ENCODE measurements at regions not wholly inside any gene's neighbourhood (a gene's known extent, or its start where the extent isn't known, plus 50 kb on each side); places are given as distances from the start of the nearest gene placed in this dataset.

DNA sequence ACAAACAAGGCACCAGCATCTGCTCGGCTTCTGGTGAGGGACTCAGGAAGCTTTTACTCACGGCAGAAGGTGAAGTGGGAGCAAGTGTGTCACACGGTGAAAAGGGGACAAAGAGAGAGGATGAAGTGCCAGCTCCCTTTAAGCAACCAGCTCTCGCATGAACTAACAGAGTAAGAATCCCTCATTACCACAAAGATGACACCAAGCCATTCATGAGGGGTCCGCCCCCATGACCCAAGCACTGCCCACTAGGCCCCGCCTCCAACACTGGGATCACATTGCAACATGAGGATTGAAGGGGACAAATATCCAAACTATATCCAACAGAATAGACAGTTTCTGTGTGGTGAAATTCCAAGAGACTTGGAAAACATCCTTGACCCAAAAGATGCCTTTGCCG is 198.2 kb upstream of the POU2AF2 start:
- DNase-seq (ENCODE audit: low spot score in 2 of 2): no peak
- Histone ChIP-seq H3K36me3 (no peaks in the 10 kb centered on the region), H3K27ac (no peak overlapping the region), H3K27me3 (no peaks in the 10 kb centered on the region), H3K4me3 (no peak overlapping the region), H3K9me3 (no peaks in the 10 kb centered on the region), H3K4me1 (no peaks in the 10 kb centered on the region)
- TF ChIP-seq POLR2A (IDR thresholded peaks at IDR 0.05) (no peak), EP300 (IDR thresholded peaks at IDR 0.05) (no peak), POLR2AphosphoS5 (IDR thresholded peaks at IDR 0.05) (no peak)
- TF ChIP-seq, protein P1, sequence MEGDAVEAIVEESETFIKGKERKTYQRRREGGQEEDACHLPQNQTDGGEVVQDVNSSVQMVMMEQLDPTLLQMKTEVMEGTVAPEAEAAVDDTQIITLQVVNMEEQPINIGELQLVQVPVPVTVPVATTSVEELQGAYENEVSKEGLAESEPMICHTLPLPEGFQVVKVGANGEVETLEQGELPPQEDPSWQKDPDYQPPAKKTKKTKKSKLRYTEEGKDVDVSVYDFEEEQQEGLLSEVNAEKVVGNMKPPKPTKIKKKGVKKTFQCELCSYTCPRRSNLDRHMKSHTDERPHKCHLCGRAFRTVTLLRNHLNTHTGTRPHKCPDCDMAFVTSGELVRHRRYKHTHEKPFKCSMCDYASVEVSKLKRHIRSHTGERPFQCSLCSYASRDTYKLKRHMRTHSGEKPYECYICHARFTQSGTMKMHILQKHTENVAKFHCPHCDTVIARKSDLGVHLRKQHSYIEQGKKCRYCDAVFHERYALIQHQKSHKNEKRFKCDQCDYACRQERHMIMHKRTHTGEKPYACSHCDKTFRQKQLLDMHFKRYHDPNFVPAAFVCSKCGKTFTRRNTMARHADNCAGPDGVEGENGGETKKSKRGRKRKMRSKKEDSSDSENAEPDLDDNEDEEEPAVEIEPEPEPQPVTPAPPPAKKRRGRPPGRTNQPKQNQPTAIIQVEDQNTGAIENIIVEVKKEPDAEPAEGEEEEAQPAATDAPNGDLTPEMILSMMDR (IDR thresholded peaks at IDR 0.05): no peak
- 90% methylated on average over 7 of the region's 7 CpGs for WGBS

DNA sequence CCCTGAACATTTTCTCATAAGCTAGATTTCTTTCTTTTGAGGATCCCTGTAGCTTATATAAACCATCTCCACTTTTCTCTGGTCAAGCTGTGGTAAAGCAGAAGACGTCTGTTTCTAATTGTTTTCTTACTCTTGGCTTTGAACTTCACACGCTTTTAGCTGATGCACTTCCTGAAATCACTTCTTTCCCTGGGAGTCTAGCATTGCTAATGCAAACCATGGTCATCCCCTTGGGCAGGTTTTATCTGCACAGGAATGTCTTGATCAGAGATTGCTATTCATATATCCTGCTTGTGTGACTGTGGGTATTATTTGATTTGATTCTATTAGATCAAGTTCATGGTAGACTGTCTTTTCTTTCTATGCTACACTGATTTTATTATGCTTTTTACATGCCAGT is 199.2 kb upstream of the POU2AF2 start:
- Histone ChIP-seq H3K4me1 (no peaks in the 10 kb centered on the region), H3K27ac (no peak overlapping the region), H3K9me3 (no peaks in the 10 kb centered on the region), H3K4me3 (no peak overlapping the region), H3K36me3 (no peaks in the 10 kb centered on the region), H3K27me3 (no peaks in the 10 kb centered on the region)
- DNase-seq (ENCODE audit: low spot score in 2 of 2): no peak
- 51% methylated on average over 2 of the region's 2 CpGs for WGBS
- TF ChIP-seq EP300 (IDR thresholded peaks at IDR 0.05) (no peak), POLR2AphosphoS5 (IDR thresholded peaks at IDR 0.05) (no peak), POLR2A (IDR thresholded peaks at IDR 0.05) (no peak)
- TF ChIP-seq, protein P1 (IDR thresholded peaks at IDR 0.05): no peak

DNA sequence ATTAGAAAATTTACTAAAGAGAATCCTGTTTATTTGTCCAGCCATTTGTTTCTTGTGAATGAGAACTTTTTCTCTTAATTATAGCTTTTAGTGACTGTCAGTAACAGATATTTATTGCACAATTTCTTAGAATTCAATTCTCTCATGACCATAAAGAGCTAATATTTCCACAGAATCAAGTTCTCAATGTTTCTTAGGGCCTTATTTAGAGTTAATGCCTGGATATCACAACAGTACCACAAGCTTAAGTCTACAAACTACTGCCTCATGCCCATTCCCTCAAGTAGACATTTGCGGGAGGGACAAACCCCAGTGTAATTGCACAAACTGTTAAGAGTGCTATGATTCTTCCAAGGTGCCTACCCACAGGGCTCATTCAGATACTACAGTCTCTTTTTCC is 199.7 kb upstream of the POU2AF2 start:
- no peaks in the 10 kb centered on the region for H3K9me3 ChIP-seq
- H3K27me3 ChIP-seq: no peaks in the 10 kb centered on the region
- 79% methylated on average over 1 of the region's 1 CpG for WGBS
- H3K27ac ChIP-seq: no peak overlapping the region
- DNase-seq (ENCODE audit: low spot score in 2 of 2): no peak
- no peaks in the 10 kb centered on the region for H3K4me1 ChIP-seq
- no peak overlapping the region for H3K4me3 ChIP-seq
- no peaks in the 10 kb centered on the region for H3K36me3 ChIP-seq
- TF ChIP-seq, protein P1 (IDR thresholded peaks at IDR 0.05): no peak
- TF ChIP-seq EP300 (IDR thresholded peaks at IDR 0.05) (no peak), POLR2A (IDR thresholded peaks at IDR 0.05) (no peak), POLR2AphosphoS5 (IDR thresholded peaks at IDR 0.05) (no peak)

DNA sequence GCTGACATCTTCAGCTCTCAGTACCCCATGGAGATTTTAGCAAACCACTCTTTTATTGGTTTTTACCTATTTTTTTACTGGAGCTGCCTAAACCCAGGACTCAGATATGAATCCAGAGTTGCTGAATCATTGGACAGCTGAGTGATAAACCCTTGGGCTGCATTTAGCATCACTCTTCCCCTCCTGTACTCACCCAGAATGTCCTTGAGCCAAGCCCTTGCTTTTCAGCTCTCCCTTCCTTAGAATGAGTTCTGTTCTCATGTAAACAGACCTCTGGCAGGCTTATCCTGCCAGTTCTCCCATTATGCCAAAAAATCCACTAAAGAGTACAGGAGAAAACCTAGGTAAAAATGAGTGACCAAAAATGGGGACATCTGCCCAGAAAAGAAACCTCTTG is 200.1 kb upstream of the POU2AF2 start:
- no peak overlapping the region for H3K27ac ChIP-seq
- no peaks in the 10 kb centered on the region for H3K4me1 ChIP-seq
- no peaks in the 10 kb centered on the region for H3K27me3 ChIP-seq
- DNase-seq (ENCODE audit: low spot score in 2 of 2): no peak
- no peaks in the 10 kb centered on the region for H3K9me3 ChIP-seq
- no peak for TF ChIP-seq POLR2A (IDR thresholded peaks at IDR 0.05)
- no peak for TF ChIP-seq POLR2AphosphoS5 (IDR thresholded peaks at IDR 0.05)
- no peak for TF ChIP-seq EP300 (IDR thresholded peaks at IDR 0.05)
- TF ChIP-seq, protein P1 (IDR thresholded peaks at IDR 0.05): no peak
- no peaks in the 10 kb centered on the region for H3K36me3 ChIP-seq
- H3K4me3 ChIP-seq: no peak overlapping the region

DNA sequence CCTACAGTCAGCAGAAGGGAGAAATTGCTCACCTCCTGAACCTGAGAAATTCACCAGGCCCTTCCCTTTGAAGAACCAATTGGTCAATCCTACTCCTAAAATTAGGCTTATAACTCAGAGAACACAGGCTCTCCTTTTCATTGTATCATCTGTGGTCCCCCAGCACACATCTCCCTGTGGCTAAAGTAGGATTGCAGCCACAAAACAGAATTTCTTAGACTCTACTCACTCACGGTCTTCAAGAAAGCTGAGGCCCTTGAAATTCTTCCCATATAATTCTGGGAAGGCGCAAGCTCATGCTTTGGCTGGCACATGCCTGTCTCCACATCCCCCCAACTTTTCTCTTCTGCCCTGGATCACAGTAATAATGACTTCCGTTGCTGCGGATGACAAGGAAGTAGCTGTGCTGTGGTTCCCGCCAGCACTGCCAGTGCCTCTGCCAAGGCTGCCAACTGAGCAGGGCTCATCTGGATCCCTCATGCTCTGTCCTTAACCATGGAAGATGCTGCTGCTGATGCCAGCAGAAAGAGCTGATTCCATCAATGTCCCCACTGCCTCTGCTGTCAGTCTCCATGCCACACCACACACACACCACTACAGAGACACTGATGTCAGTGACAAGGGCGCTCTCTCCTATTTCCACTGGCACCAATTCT is 200.6 kb upstream of the POU2AF2 start:
- no peaks in the 10 kb centered on the region for H3K9me3 ChIP-seq
- no peak for TF ChIP-seq EP300 (IDR thresholded peaks at IDR 0.05)
- TF ChIP-seq, protein P1 (IDR thresholded peaks at IDR 0.05): no peak
- no peak for TF ChIP-seq POLR2A (IDR thresholded peaks at IDR 0.05)
- TF ChIP-seq POLR2AphosphoS5 (IDR thresholded peaks at IDR 0.05): no peak
- WGBS: 87% methylated on average over 5 of the region's 6 CpGs
- H3K4me3 ChIP-seq: no peak overlapping the region
- H3K27me3 ChIP-seq: no peaks in the 10 kb centered on the region
- no peaks in the 10 kb centered on the region for H3K36me3 ChIP-seq
- no peaks in the 10 kb centered on the region for H3K4me1 ChIP-seq
- DNase-seq (ENCODE audit: low spot score in 2 of 2): no peak
- H3K27ac ChIP-seq: no peak overlapping the region

All from suprapubic skin (tissue), 4 donors.